ENCODE measurements at regions not wholly inside any gene's neighbourhood (a gene's known extent, or its start where the extent isn't known, plus 50 kb on each side); places are given as distances from the start of the nearest gene placed in this dataset.

- TF ChIP-seq ZNF551 (CRISPR knock-in tag; IDR thresholded peaks at IDR 0.05) = no peak
- no peak for TF ChIP-seq CSDE1 (IDR thresholded peaks at IDR 0.05)
- no peak for TF ChIP-seq NR2C2 (CRISPR knock-in tag; IDR thresholded peaks at IDR 0.05)
- no peak for TF ChIP-seq NR2C2 (tag; IDR thresholded peaks at IDR 0.05)
- TF ChIP-seq CTCF (IDR thresholded peaks at IDR 0.05 in 2 of 3, conservative IDR thresholded peaks at IDR 0.05 in 1 of 3; ENCODE audit: insufficient read depth in 2 of 3, low read depth in 1 of 3, low read length in 3 of 3) = no peak
- TF ChIP-seq ZNF644 (tag; IDR thresholded peaks at IDR 0.05; ENCODE audit: low read depth) = no peak
- TF ChIP-seq HDAC2 (IDR thresholded peaks at IDR 0.05) = no peak
Measured at GRCh38 chr21:15614766-15615165, 115.0 kb upstream of the USP25 start.
